Stimulated activated effector memory CD8-positive, alpha-beta T cell treated with anti-CD3 and anti-CD28 coated beads, Interleukin-12 subunit alpha, Interleukin-12 subunit beta, amount 100 ng/mL, for 72 hours (primary cell): ENCODE measurements at regions not wholly inside any gene's neighbourhood (a gene's known extent, or its start where the extent isn't known, plus 50 kb on each side); places are given as distances from the start of the nearest gene placed in this dataset.

Source experiments
- ATAC-seq: fragments of 150-1000 bp; cut with Tn5 transposase; 2 replicates; pipeline ENCODE4 v1.10.0; 2021
- DNase-seq, 2 donors: peaks; one replicate each; pipeline ENCODE4 v3.0.0; 2021 to 2022; ENCODE audit warnings: low spot score in 2 of 2
- H3K27ac Mint-ChIP-seq: one replicate; pipeline ENCODE4 v1.8.0; 2022; ENCODE audit warnings: mild to moderate bottlenecking, mixed read lengths
- H3K36me3 Mint-ChIP-seq: one replicate; pipeline ENCODE4 v1.8.0; 2022; ENCODE audit warnings: mild to moderate bottlenecking, mixed read lengths
- H3K4me1 Mint-ChIP-seq: one replicate; pipeline ENCODE4 v1.8.0; 2022; ENCODE audit warnings: mixed read lengths
- H3K4me3 Mint-ChIP-seq: one replicate; pipeline ENCODE4 v1.8.0; 2022; ENCODE audit warnings: mild to moderate bottlenecking, mixed read lengths
- H3K9me3 Mint-ChIP-seq: one replicate; pipeline ENCODE4 v1.8.0; 2022; ENCODE audit warnings: mixed read lengths

DNA sequence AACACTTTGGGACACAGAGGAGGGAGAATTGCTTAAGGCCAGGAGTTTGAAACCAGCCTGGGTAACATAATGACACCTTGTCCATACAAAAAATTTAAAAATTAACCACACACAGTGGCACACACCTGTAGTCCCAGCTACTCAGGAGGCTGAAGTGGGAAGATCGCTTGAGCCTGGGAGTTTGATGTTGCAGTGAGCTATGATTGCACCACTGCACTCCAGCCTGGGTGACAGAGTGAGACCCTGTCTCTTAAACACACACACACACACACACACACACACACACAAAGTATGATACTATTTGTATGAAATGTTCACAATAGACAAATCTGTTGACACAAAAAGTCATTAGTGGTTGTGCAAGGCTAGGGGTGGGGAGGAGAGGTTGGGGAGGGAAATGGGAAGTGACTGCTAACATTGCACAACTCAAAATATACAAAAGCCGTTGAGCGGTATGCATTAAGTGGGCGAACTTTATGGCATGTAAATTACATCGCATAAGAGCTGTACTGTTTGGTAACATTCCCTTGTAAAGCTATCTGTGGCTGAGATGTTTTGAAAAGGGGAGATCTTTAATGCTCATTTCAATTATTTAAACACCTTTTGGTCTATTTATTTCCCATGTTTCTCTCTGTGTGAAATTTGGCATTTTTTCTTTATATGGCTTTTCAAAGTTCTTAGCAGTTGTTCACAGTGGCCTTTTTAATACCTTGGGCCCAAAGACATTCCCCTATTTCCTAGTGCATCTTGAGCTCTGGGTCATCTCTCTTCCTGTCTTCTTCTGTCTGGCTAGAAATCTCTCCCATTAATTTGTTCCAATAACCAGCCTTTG lies 58.9 kb upstream of the ZNF516 start:
- DNase-seq (no peak), ATAC-seq (no peak)
- Mint-ChIP-seq H3K36me3 (no peaks in the 10 kb centered on the region), H3K4me1 (no peaks in the 10 kb centered on the region), H3K4me3 (no peak overlapping the region), H3K27ac (no peak overlapping the region), H3K9me3 (no peaks in the 10 kb centered on the region)

- no peaks in the 10 kb centered on the region for H3K9me3 Mint-ChIP-seq
- DNase-seq (no peak), ATAC-seq (no peak)
- H3K4me1 Mint-ChIP-seq: no peaks in the 10 kb centered on the region
- H3K4me3 Mint-ChIP-seq: no peak overlapping the region
- no peaks in the 10 kb centered on the region for H3K36me3 Mint-ChIP-seq
- no peak overlapping the region for H3K27ac Mint-ChIP-seq
Measured at GRCh38 chr18:76548541-76548940, 53.5 kb upstream of the ZNF516 start.

DNA sequence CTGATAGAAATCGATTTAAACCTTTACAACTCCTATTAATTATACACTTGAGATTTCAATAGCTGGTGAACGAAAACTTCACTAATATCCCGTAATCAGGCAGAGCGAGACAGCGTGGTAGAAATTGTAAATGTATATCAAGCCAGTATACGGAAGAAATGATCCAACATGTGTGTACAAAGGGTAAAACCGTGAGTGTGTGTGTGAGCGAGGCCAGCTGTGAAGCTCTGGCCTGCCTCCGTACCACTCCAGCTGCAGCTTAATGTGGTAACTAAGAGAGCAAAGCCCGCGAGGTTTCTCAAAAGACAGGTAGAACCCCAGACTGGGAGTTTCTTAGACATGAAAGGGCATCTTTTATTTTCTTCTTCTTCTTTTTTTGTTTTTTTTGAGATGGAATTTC lies 52.3 kb upstream of the ZNF516 start:
- DNase-seq (no peak), ATAC-seq (no peak)
- Mint-ChIP-seq H3K27ac (no peak overlapping the region), H3K4me1 (no peaks in the 10 kb centered on the region), H3K36me3 (no peaks in the 10 kb centered on the region), H3K4me3 (no peak overlapping the region), H3K9me3 (no peaks in the 10 kb centered on the region)

DNA sequence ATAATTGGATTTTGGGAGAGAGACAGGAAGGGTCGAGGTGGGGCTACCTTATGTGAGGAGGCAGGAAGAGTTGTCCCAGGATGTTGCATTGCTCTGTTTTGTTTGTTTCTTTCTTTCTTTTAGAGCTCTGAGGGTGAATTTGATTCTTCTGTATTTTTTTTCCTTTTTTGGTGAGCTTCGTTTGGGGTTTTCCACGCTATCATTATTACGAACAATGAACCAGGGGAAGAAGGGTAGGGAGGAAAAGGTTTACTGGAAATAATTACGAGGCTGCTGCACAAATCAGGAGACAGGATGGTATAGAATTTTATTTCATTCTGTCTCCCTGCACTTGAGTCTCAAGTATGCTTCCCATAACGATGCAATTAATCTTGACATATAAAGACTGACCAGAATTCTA lies 51.4 kb upstream of the ZNF516 start:
- H3K36me3 Mint-ChIP-seq: no peaks in the 10 kb centered on the region

DNA sequence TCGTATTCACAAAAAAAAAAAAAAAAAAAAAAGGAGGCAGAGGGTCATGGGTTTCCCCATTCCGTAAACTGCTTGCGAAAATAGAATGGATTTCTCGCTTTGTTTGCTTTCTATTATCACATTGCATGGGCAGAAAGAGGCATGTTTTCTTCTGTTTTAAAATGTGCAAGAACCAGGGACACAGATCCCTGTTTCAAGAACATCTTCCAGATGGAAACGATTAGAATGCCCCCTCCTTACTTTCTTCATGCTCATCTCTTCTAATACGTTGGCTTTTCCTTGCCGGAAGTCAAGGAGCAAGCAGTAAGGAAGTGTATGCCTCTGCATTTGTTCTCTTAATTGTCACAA lies 51.0 kb upstream of the ZNF516 start:
- no peak for DNase-seq
- no peak overlapping the region for H3K27ac Mint-ChIP-seq

More for the DNA sequence above, 51.4 kb upstream of the ZNF516 start:
- Mint-ChIP-seq H3K9me3 (no peaks in the 10 kb centered on the region), H3K27ac (no peak overlapping the region), H3K4me1 (no peaks in the 10 kb centered on the region), H3K4me3 (no peak overlapping the region)
- no peak for ATAC-seq
- no peak for DNase-seq

GRCh38 chr18:76545433-76546087 lies 50.5 kb upstream of the ZNF516 start:
- Mint-ChIP-seq H3K4me3 (no peak overlapping the region), H3K9me3 (no peaks in the 10 kb centered on the region), H3K4me1 (no peaks in the 10 kb centered on the region), H3K27ac (no peak overlapping the region), H3K36me3 (no peaks in the 10 kb centered on the region)
- ATAC-seq (no peak), DNase-seq (no peak)

More for the DNA sequence above, 51.0 kb upstream of the ZNF516 start:
- no peaks in the 10 kb centered on the region for H3K9me3 Mint-ChIP-seq
- no peaks in the 10 kb centered on the region for H3K36me3 Mint-ChIP-seq
- no peak overlapping the region for H3K4me3 Mint-ChIP-seq
- no peaks in the 10 kb centered on the region for H3K4me1 Mint-ChIP-seq
- ATAC-seq: no peak

DNA sequence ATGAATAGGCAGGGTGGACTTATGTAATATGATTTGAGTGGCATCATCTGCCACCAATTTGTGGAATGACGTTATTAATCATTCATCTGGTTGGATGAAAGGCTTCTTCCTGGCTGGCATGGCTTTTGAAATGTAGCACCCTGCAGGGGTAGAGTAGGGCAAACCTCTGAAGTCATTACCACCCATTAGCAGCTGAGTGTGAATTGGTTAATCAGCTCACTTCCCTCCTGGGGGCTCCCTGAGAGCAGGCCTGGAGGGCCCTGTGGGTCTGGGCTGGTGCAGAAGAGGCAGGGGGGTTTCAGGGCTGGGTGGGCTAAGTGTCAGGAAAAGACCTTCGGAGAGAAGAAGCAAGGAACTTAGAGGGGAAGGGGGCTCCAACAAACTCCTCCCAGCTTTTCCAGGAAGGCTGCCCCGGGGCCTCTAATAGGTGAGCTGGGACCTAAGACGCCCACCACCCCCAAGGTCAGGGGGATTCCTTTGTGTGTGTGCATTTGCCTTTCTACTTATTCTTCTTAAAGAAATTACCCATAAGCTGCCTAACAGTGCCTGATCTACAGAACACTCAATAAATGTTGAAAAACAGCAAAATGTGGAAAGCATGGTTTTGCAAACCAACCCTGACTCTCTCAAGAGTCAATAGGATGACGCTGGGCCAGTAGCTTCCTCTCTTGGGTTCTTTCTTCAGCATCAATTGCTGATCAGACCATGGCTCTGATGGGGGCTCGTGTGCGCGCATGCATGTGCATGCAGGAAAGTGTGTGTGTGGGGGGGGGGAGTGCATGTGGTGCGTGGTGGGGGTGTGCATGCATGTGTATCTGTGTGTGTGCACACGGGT lies 49.7 kb upstream of the ZNF516 start:
- Mint-ChIP-seq H3K4me1 (no peaks in the 10 kb centered on the region), H3K27ac (no peak overlapping the region), H3K9me3 (no peaks in the 10 kb centered on the region), H3K4me3 (no peak overlapping the region), H3K36me3 (no peaks in the 10 kb centered on the region)
- peak; percentile 24 for ATAC-seq
- DNase-seq: no peak
